Esophagus squamous epithelium (tissue), 4 donors: ENCODE measurements at regions not wholly inside any gene's neighbourhood (a gene's known extent, or its start where the extent isn't known, plus 50 kb on each side); places are given as distances from the start of the nearest gene placed in this dataset.

Source experiments
- POLR2A ChIP-seq, 4 donors: fragments of 450-650 bp; IDR thresholded peaks; one replicate each; pipeline ENCODE4 v1.6.1; 2017; ENCODE audit warnings: antibody characterized with exemption in 4 of 4, mild to moderate bottlenecking in 4 of 4, moderate library complexity in 3 of 4
- TF ChIP-seq, protein P1 (sequence below), 6 experiments: fragments of 450-650 bp in 4 of 6; fragments of 200-600 bp in 2 of 6; sonication (generic) in 2 of 6; IDR thresholded peaks; one replicate each; pipeline ENCODE4 v1.5.1; 2016 to 2019; ENCODE audit warnings: antibody characterized with exemption in 6 of 6, mild to moderate bottlenecking in 4 of 6, moderate library complexity in 4 of 6

GRCh38 chr7:31410265-31410664 is 69.7 kb upstream of the NEUROD6 start:
- TF ChIP-seq, protein P1, sequence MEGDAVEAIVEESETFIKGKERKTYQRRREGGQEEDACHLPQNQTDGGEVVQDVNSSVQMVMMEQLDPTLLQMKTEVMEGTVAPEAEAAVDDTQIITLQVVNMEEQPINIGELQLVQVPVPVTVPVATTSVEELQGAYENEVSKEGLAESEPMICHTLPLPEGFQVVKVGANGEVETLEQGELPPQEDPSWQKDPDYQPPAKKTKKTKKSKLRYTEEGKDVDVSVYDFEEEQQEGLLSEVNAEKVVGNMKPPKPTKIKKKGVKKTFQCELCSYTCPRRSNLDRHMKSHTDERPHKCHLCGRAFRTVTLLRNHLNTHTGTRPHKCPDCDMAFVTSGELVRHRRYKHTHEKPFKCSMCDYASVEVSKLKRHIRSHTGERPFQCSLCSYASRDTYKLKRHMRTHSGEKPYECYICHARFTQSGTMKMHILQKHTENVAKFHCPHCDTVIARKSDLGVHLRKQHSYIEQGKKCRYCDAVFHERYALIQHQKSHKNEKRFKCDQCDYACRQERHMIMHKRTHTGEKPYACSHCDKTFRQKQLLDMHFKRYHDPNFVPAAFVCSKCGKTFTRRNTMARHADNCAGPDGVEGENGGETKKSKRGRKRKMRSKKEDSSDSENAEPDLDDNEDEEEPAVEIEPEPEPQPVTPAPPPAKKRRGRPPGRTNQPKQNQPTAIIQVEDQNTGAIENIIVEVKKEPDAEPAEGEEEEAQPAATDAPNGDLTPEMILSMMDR (IDR thresholded peaks at IDR 0.05), result no peak
- TF ChIP-seq POLR2A (IDR thresholded peaks at IDR 0.05), result no peak
